ENCODE measurements at regions not wholly inside any gene's neighbourhood (a gene's known extent, or its start where the extent isn't known, plus 50 kb on each side); places are given as distances from the start of the nearest gene placed in this dataset.
A peak's percentile ranks its signal among the peaks of the same experiment; 100 is the strongest.

DNA sequence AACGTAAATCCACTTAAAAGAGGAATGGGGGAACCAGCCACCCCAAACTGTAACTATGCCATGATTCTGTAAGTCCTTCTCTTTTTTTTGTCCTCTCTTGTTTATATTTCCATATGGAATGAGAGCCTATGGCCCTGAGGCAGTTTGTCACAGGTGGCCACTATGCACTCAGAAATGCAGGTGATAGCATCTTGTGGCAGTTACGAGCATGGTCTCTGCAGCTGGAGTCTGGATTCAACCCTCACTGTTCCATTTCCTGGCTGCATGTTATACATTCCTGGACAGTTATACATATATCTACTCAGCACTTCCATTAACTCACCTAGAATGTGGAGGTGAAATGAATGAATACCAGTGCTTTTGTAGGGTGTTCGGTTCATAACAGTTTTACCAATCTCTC lies 291.5 kb upstream of the FANCL start:
- no peaks in the 10 kb centered on the region for H3K9me3 Mint-ChIP-seq
- DNase-seq (ENCODE audit: low spot score in 2 of 2) (no peak), ATAC-seq (no peak)

DNA sequence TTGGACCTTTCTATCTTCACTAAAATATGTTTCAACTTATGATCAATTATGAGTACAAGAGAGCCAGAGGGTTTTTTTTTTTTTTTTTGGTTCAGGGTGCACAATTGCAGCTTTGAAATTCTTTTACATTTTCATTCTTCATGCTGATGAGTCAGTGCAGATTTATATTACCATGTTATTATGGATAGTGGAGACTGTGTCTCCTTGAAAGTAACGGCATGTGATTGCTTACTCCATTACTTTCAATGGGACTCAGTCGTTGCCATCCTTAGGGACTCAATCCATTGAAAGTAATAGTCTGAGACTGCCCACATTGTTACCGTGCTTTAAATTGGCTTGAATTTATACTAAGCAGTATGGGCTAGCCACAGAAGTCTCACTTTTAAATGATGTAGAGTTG lies 286.5 kb upstream of the FANCL start:
- ATAC-seq (no peak), DNase-seq (ENCODE audit: low spot score in 2 of 2) (no peak)
- no peak overlapping the region for H3K27ac Mint-ChIP-seq
- H3K9me3 Mint-ChIP-seq, result no peaks in the 10 kb centered on the region
- H3K36me3 Mint-ChIP-seq, result no peaks in the 10 kb centered on the region

More for the DNA sequence above, 291.5 kb upstream of the FANCL start:
- H3K27ac Mint-ChIP-seq, result no peak overlapping the region
- no peaks in the 10 kb centered on the region for H3K36me3 Mint-ChIP-seq

DNA sequence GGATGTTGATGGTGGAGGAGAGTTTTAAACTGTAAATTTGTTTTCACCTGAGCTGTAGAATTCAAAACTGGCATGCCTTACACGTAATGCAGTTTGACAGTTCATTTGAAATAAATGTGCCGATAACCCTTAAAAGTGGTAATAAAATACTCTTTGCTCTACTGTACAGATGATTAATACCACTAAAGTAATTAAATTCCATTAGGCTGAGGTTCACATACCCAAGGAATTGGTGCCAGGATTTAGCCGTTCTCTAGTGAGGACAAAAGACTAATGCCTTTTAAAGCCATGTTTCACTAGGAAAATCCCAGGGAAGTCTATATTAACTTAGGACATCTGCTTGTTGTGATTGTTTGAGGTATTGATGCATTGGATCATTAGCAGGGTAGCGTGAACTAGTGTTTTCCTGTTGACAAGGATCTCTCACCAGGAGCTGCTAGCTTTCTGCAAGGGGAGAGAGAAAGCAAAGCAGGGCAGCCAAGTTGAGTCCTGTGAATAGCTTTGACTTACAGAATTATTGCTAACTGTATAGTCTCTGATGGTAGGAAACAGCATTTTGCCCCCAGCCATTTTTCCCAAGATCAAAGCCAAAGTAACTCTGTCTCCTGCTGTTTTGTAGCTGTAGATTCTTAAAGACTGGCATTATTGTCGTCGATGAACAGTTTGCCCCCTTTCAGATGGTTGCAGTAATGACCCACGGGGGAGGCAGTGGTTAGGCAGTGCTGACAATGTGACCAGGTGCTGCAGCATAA lies 280.9 kb upstream of the FANCL start:
- ATAC-seq (no peak), DNase-seq (ENCODE audit: low spot score in 2 of 2) (no peak)
- Mint-ChIP-seq H3K36me3 (no peaks in the 10 kb centered on the region), H3K27ac (no peak overlapping the region), H3K9me3 (no peaks in the 10 kb centered on the region)

DNA sequence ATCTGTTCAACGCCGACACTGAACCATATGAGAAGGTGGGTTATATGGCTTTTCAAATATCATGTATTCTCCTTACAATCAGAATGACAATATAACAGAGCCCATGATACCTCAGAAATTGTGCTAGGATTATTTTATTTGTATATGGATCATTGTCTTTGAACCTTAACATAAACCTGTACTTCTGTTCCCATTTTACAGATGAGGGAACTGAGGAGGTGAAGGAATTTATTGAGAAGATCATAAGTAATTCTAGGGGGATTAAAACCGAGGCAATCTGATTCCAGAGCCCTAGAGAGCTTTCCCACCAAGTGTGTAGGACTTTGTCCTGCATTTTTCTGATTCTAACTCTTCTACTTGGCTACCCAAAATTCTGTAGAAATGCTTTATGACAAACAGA lies 279.8 kb upstream of the FANCL start:
- Mint-ChIP-seq H3K9me3 (no peaks in the 10 kb centered on the region), H3K27ac (no peak overlapping the region), H3K36me3 (no peaks in the 10 kb centered on the region)
- ATAC-seq (no peak), DNase-seq (ENCODE audit: low spot score in 2 of 2) (no peak)

DNA sequence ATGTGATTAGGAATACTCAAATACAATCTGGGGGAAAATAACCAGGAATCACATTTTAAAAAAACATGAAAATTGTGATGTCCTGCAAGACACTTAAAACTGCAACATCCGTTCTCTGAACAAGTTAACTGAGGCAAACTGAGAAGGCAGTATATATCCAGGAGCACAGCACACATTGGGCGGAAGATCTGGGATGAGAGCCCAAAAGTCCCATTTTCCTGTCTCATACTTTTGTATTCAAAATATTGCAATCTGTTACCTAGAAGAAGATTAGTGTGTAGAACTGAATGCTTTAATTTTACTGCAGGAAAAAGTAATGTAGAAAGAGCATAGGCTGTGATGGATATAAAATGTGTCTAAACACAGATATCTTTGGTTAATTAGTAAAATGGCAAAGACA lies 276.8 kb upstream of the FANCL start:
- no peaks in the 10 kb centered on the region for H3K36me3 Mint-ChIP-seq
- ATAC-seq (no peak), DNase-seq (ENCODE audit: low spot score in 2 of 2) (no peak)
- no peak overlapping the region for H3K27ac Mint-ChIP-seq
- H3K9me3 Mint-ChIP-seq, result no peaks in the 10 kb centered on the region

DNA sequence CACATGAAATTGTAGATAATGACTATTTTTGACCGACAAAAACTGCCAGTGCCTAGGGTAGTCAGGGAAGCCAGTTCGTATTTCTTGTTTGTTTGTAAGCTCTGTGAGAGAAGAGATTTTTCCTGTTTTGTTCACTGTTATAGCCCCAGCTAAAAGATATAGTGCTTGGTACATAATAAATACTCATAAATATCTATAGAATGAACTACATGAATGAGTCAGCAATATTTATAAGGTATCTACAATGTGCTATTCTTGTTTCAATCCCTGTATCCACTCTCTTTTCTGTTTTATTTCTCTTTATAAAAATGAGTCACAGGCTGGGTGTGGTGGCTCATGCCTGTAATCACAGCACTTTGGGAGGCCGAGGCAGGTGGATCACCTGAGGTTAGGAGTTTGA lies 275.6 kb upstream of the FANCL start:
- ATAC-seq, result no peak
- Mint-ChIP-seq H3K36me3 (no peaks in the 10 kb centered on the region), H3K27ac (no peak overlapping the region), H3K9me3 (no peaks in the 10 kb centered on the region)
- DNase-seq (ENCODE audit: low spot score in 2 of 2), result no peak

DNA sequence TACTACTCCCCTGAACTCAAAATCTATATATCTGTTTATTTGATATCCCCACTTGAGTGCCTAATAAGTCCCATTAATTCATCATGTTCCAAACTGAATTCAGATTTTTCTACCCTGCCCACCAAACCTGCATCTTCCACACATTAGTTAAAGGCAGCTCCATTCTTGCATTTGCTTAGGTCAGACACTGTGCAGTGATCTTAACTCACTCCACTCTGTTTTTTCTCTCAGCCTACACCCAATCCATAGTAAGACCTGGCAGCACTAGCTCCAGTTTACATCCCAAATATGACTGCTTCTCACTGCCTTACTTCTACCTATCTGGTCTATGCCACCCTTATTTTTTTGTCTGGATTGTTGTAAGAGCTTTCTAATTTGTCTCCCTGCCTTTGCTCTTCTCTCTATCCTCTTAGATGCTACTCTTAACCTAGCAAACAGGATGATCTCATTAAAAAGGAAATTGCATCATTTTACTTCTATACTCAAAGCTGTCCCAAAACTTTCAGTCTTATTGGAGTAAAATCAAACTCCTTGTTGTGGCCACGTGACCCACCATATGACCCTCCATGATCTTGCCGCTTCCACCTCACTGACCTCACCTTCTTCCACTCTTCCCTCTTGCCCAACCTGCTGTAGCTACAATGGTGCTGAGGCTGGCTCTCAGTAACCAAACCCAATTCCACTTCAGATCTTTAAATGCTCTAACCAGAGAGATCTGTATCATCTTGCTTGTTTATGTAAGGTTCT lies 274.9 kb upstream of the FANCL start:
- no peak for DNase-seq (ENCODE audit: low spot score in 2 of 2)
- H3K9me3 Mint-ChIP-seq, result no peaks in the 10 kb centered on the region
- peak in 1 of 2 donors; percentile 64 for ATAC-seq

DNA sequence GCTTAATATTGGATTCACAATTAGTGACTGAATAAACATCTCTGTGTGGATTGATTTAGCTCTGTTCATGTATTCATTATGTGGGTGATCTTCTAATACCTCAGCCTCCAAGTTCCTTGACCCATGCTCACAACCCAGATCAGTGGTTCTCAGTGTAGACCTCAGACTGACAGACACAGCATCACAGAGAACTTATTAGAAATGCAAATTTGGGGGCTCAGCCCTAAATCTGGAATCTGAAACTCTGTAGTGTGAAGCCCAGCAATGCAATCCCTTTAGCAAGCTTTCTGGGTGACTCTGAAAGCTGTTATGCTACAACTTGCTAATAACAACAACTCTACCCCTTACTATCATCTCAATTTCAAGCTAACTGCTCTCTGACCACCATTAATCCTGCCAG lies 273.1 kb upstream of the FANCL start:
- H3K9me3 Mint-ChIP-seq, result no peaks in the 10 kb centered on the region
- no peaks in the 10 kb centered on the region for H3K36me3 Mint-ChIP-seq
- DNase-seq (ENCODE audit: low spot score in 2 of 2) (no peak), ATAC-seq (no peak)
- H3K27ac Mint-ChIP-seq, result no peak overlapping the region

More for the DNA sequence above, 274.9 kb upstream of the FANCL start:
- no peaks in the 10 kb centered on the region for H3K36me3 Mint-ChIP-seq
- no peak overlapping the region for H3K27ac Mint-ChIP-seq

DNA sequence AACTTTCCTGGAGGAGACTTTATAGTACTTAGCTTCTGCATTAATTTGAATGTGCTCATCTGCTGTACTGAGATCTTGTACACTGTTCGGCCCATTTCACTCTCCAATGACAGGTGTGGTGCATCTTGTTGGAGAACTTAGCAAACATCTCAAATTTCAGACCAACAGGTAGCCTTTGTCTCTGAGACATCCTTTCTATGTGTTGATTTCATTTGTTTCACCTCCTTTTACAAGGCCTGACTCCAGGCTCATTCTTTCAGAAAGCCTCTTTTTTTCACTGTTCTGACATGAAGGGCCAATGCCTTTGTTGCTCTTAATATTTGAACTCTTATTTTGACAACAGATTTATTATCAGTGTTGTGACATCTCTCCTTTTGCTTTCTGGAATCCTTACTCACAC lies 271.8 kb upstream of the FANCL start:
- H3K9me3 Mint-ChIP-seq, result no peaks in the 10 kb centered on the region
- ATAC-seq (no peak), DNase-seq (ENCODE audit: low spot score in 2 of 2) (no peak)
- H3K27ac Mint-ChIP-seq, result no peak overlapping the region
- H3K36me3 Mint-ChIP-seq, result no peaks in the 10 kb centered on the region

DNA sequence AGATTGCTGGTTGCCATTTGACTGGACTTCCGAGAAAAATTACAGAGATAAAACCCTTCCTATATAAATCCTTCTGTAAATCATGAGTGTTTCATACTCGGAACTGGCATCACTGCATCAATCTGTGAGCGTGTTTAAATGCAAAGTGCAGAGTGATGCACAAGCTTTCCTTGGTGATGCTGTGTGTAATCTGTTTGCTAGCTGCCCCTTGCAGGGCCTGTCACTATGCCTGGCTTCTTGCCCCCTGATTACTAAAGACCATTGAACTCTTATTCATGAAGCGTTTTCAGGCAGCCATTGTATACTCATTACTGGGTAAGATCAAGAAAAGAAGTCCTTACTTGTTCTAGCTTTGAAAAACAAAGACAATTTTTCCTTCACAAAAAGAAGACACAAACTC lies 266.9 kb upstream of the FANCL start:
- DNase-seq (ENCODE audit: low spot score in 2 of 2) (no peak), ATAC-seq (no peak)
- no peaks in the 10 kb centered on the region for H3K9me3 Mint-ChIP-seq
- no peaks in the 10 kb centered on the region for H3K36me3 Mint-ChIP-seq
- no peak overlapping the region for H3K27ac Mint-ChIP-seq

DNA sequence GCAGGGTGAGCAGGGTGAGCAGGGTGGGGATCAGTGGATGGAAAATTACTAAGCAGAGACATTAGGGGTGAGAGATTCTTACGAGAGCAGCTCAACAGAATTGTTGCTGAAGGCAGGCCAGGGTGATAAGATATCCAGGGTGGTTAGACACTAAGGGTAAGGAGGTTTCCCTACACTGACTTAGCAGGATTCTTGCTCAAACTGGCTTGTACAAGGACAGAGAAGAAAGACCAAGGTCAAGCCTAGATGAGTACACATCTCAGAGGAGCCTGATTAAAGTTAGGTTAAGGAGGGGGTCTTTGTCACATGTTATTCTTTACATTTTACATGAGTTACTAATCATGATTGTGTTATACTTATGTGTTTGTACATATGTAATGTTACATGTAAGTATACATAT lies 262.8 kb upstream of the FANCL start:
- no peak overlapping the region for H3K27ac Mint-ChIP-seq
- DNase-seq (ENCODE audit: low spot score in 2 of 2), result no peak
- no peaks in the 10 kb centered on the region for H3K36me3 Mint-ChIP-seq
- ATAC-seq, result no peak
- no peaks in the 10 kb centered on the region for H3K9me3 Mint-ChIP-seq

DNA sequence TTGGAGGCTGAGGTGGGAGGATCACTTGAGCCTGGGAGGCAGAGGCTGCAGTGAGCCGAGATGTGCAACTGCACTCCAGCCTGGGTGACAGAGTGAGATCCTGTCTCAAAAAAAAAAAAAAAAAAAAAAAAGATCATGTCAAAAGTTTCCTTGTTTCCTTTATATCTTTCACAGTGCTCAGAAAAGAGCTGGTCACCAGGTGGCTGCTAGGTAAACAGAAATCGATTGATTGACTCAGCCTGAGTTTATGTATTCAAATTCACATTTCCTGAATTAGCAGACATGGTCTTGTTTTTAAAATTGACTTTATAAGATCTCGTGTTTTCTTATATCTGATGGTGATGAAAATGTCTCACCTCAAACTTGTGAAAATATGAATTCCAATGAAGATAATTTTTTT lies 261.8 kb upstream of the FANCL start:
- ATAC-seq (no peak), DNase-seq (ENCODE audit: low spot score in 2 of 2) (no peak)
- H3K9me3 Mint-ChIP-seq, result no peaks in the 10 kb centered on the region
- no peak overlapping the region for H3K27ac Mint-ChIP-seq
- H3K36me3 Mint-ChIP-seq, result no peaks in the 10 kb centered on the region

DNA sequence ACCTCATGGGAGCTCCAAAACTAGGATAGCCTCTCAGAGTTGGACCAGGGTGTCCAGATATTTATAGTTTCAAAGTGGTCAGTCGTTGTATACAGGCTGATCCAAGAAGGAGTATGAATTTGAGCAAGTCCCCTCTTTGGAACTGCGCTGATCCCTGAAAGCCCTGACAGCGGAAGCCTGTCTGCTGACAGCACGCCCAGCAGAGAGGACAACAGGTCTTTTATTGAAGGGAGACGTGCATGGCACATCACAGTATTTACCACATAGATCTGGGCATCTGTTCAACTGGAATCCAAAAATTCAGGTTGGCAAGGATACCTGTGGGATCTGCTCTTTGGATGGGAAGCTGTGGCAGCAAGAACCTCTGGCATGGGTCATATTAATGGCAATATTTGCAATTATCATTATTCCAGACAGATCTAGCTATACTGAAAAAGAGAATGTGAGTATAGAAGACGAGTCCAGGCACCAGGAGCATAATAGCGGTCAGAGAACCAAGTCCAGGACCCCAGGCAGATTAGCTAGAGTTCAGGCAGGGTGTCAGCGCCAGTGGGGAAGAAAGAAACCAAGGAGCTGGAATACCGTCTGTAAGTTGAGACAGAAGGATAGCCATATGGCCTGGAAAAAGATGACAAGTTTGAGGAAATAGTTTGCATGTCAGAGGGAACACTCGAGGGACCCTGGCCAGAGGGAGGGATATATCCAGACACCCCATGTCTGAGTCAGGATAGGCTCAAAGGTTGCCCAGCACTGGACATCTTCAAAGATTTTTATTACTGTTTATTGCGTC lies 260.4 kb upstream of the FANCL start:
- ATAC-seq (no peak), DNase-seq (ENCODE audit: low spot score in 2 of 2) (no peak)
- Mint-ChIP-seq H3K27ac (no peak overlapping the region), H3K36me3 (no peaks in the 10 kb centered on the region), H3K9me3 (no peaks in the 10 kb centered on the region)

DNA sequence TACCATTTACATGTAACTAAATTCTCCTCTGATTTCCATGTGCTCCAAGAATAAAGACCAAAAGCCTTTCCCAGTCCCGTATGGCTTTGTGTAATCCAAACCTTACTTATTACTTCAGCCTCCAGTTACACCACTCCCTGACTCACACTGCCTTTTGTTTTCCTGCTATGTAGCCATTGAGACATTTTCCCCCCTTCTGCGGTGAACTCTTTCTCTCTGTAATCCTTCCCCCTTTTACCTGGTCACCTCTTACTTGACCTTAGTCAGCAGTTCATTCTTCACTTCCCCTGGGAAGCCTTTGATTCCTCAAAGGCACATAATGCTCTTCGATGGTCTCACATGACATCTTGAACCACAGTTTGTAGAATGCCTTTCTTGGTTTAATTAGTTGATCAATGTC lies 256.0 kb upstream of the FANCL start:
- Mint-ChIP-seq H3K27ac (no peak overlapping the region), H3K9me3 (no peaks in the 10 kb centered on the region), H3K36me3 (no peaks in the 10 kb centered on the region)
- DNase-seq (ENCODE audit: low spot score in 2 of 2) (no peak), ATAC-seq (no peak)

DNA sequence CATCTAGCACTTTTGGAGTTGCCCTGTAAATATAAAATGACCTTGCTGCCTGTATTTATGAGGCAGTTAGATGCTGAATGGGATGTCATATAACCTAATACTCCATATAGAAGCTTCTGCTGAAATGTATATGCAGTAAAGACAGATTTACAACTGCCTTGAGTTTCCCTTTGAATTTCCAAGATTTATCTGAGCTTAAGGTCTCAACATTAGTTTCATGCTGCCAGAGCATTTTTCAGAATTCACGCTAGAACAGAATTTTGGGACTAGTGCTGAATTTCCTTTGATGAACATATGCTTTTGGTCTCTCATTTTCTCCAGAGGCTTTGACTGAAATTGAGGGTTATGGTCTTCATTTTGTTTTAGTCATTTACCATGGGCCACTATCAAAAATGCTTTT lies 254.7 kb upstream of the FANCL start:
- no peak overlapping the region for H3K27ac Mint-ChIP-seq

DNA sequence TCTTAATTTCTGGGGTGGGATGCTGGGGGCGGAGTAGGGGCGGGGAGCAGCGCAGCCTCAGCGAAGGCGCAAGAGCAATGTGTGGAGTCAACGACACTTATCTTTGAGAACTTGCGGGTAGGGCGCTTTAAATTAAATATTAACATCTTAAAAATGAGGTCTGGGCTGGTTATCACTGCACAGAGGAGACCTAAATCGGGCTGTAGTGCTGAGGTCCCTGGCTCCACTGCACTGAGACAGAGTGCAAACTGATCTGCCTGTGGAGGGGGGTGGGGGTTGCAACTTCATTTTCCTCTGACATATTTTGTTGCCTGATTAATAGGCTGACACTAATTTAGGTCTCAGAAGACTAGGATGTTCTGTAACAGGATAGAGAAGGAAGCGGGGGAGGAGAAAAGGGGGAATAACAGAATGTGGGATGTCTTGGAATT lies 253.0 kb upstream of the FANCL start:
- DNase-seq (ENCODE audit: low spot score in 2 of 2) (no peak), ATAC-seq (no peak)
- Mint-ChIP-seq H3K9me3 (no peaks in the 10 kb centered on the region), H3K36me3 (no peaks in the 10 kb centered on the region), H3K27ac (no peak overlapping the region)

More for the DNA sequence above, 254.7 kb upstream of the FANCL start:
- Mint-ChIP-seq H3K36me3 (no peaks in the 10 kb centered on the region), H3K9me3 (no peaks in the 10 kb centered on the region)
- ATAC-seq, result no peak
- DNase-seq (ENCODE audit: low spot score in 2 of 2), result no peak

DNA sequence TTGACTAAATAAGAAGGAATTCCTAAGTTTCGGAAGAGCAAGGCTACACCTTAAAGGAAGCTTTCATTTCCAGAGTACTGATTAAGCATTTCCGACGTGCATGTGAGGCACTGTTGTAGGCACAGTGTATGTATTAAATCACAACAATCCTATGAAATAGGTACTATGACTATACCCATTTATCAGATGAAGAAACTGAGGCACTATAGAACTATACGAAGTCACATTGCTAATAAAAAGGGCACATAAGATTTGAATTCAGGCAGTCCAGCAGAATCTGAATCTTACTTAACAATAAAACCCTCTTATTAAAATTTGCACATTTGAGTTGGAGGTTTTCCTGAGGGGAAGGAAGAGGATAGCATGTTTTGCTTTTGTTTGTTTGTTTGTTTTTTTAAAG lies 243.5 kb upstream of the FANCL start:
- no peak overlapping the region for H3K27ac Mint-ChIP-seq
- no peak for ATAC-seq
- no peak for DNase-seq (ENCODE audit: low spot score in 2 of 2)
- peaks cover 0 to 7% of the 10 kb centered on the region in 2 donors for H3K9me3 Mint-ChIP-seq
- H3K36me3 Mint-ChIP-seq, result no peaks in the 10 kb centered on the region
